Endothelial cell of umbilical vein (primary cell): ENCODE measurements at regions not wholly inside any gene's neighbourhood (a gene's known extent, or its start where the extent isn't known, plus 50 kb on each side); places are given as distances from the start of the nearest gene placed in this dataset.

Experiments
- EZH2 ChIP-seq: IDR thresholded peaks from 2 replicates; pipeline ENCODE4 v1.6.1; 2012; ENCODE audit warnings: borderline replicate concordance, low read depth, mild to moderate bottlenecking, moderate library complexity, low read length, inconsistent platforms; ENCODE audit not compliant: severe bottlenecking
- GATA2 ChIP-seq: IDR thresholded peaks from 2 replicates; pipeline ENCODE4 v1.7.0; 2011; ENCODE audit warnings: low read depth, mild to moderate bottlenecking, moderate library complexity, mixed read lengths, low read length; ENCODE audit not compliant: insufficient read length, insufficient read depth
- JUN ChIP-seq: IDR thresholded peaks from 2 replicates; pipeline ENCODE4 v1.6.1; 2011; ENCODE audit warnings: borderline replicate concordance, low read depth; ENCODE audit not compliant: insufficient read length, insufficient read depth
- MYC ChIP-seq: IDR thresholded peaks from one replicate; pipeline ENCODE4 v1.6.1; 2011; ENCODE audit warnings: mild to moderate bottlenecking, low read depth, low read length
- POLR2A ChIP-seq: IDR thresholded peaks from 2 replicates; pipeline ENCODE4 v1.6.1; 2012; ENCODE audit warnings: low read depth, mild to moderate bottlenecking, control low read depth, low read length
- POLR2AphosphoS5 ChIP-seq: IDR thresholded peaks from 2 replicates; pipeline ENCODE4 v1.6.1; 2012; ENCODE audit warnings: low read depth, mild to moderate bottlenecking, control low read depth, low read length, moderate library complexity; ENCODE audit not compliant: insufficient read depth
- TF ChIP-seq, protein P1 (sequence below), 2 donors: IDR thresholded peaks; 1 replicate in 1 of 2; 2 replicates in 1 of 2; pipeline ENCODE4 v1.5.1; 2011; ENCODE audit warnings: low read length in 2 of 2, mild to moderate bottlenecking in 2 of 2, moderate library complexity in 2 of 2, control low read depth in 1 of 2, inconsistent platforms in 1 of 2, low read depth in 1 of 2; ENCODE audit not compliant: insufficient read depth in 1 of 2; ENCODE audit errors: extremely low read depth in 1 of 2
- TF ChIP-seq, protein P2 (sequence below): IDR thresholded peaks from 2 replicates; pipeline ENCODE4 v1.6.1; 2011; ENCODE audit not compliant: insufficient read depth, insufficient read length

DNA sequence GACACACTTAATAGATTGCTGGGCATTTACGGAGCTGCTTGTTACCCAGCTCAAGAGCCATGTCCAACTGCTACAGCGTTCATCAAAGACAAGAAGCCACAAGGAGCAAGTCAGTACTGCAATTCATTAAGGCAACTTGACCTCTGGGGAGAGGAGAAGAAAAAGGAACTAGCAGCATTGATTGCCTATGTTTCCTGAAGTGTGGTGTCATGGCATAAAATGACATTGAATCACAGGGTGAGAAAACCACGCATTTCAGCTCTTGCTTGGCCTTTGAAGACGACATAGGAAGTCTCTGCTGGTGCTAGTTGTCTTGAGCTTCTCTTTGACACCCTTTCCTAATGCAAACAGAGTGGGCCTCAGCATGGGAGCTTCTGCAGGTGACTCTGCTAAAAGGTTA is 139.1 kb downstream of the CDH26 start:
- TF ChIP-seq, protein P1, sequence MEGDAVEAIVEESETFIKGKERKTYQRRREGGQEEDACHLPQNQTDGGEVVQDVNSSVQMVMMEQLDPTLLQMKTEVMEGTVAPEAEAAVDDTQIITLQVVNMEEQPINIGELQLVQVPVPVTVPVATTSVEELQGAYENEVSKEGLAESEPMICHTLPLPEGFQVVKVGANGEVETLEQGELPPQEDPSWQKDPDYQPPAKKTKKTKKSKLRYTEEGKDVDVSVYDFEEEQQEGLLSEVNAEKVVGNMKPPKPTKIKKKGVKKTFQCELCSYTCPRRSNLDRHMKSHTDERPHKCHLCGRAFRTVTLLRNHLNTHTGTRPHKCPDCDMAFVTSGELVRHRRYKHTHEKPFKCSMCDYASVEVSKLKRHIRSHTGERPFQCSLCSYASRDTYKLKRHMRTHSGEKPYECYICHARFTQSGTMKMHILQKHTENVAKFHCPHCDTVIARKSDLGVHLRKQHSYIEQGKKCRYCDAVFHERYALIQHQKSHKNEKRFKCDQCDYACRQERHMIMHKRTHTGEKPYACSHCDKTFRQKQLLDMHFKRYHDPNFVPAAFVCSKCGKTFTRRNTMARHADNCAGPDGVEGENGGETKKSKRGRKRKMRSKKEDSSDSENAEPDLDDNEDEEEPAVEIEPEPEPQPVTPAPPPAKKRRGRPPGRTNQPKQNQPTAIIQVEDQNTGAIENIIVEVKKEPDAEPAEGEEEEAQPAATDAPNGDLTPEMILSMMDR (IDR thresholded peaks at IDR 0.05; ENCODE audit: extremely low read depth in 1 of 2, insufficient read depth in 1 of 2, low read depth in 1 of 2, low read length in 2 of 2): no peak
- TF ChIP-seq GATA2 (no peak), EZH2 (no peak), POLR2A (no peak), JUN (no peak), MYC (no peak), POLR2AphosphoS5 (no peak)
- TF ChIP-seq, protein P2, sequence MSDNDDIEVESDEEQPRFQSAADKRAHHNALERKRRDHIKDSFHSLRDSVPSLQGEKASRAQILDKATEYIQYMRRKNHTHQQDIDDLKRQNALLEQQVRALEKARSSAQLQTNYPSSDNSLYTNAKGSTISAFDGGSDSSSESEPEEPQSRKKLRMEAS: no peak
